GM12891 (cell line): ENCODE measurements at regions not wholly inside any gene's neighbourhood (a gene's known extent, or its start where the extent isn't known, plus 50 kb on each side); places are given as distances from the start of the nearest gene placed in this dataset.

Experiments
- POLR2A ChIP-seq: IDR thresholded peaks from 2 replicates; pipeline ENCODE4 v1.6.1; 2011; ENCODE audit warnings: low read depth, low read length, control low read depth
- POLR2AphosphoS5 ChIP-seq: IDR thresholded peaks from 2 replicates; pipeline ENCODE4 v1.6.1; 2011; ENCODE audit warnings: low read depth, low read length, control low read depth

- TF ChIP-seq POLR2A, result no peak
- no peak for TF ChIP-seq POLR2AphosphoS5
Observed at GRCh38 chr2:137897082-137897481, 67.2 kb upstream of the HNMT start.
